PC-3 (cell line): ENCODE measurements at regions not wholly inside any gene's neighbourhood (a gene's known extent, or its start where the extent isn't known, plus 50 kb on each side); places are given as distances from the start of the nearest gene placed in this dataset.
"Not testable (repeated sequence)": the region's sequence is repeated elsewhere in the genome, so short reads cannot be mapped to it uniquely, and the experiment has no call there.

Experiments
- CTCF ChIP-seq: fragments of 300-600 bp; sonication (generic); conservative IDR thresholded peaks from 2 replicates; pipeline ENCODE4 v1.5.1; 2017; ENCODE audit warnings: antibody characterized with exemption, low read depth, mild to moderate bottlenecking, low read length
- EZH2 ChIP-seq: fragments of 300-600 bp; sonication (generic); IDR thresholded peaks from one replicate; pipeline ENCODE4 v1.6.1; 2017; ENCODE audit warnings: antibody characterized with exemption, mild to moderate bottlenecking, low read length; ENCODE audit not compliant: unreplicated experiment
- EZH2phosphoT487 ChIP-seq: fragments of 300-600 bp; sonication (generic); IDR thresholded peaks from 2 replicates; pipeline ENCODE4 v1.6.1; 2018; ENCODE audit warnings: mild to moderate bottlenecking, antibody characterized with exemption, low read length, borderline replicate concordance

GRCh38 chr4:49154308-49155103 is 168.4 kb downstream of the CWH43 start:
- TF ChIP-seq CTCF, EZH2, EZH2phosphoT487: not testable (repeated sequence)
